Brain microvascular endothelial cell (primary cell): ENCODE measurements at regions not wholly inside any gene's neighbourhood (a gene's known extent, or its start where the extent isn't known, plus 50 kb on each side); places are given as distances from the start of the nearest gene placed in this dataset.
"Not testable (repeated sequence)": the region's sequence is repeated elsewhere in the genome, so short reads cannot be mapped to it uniquely, and the experiment has no call there.

Experiments used
- DNase-seq: peaks from one replicate; pipeline ENCODE4 v3.0.0-alpha.2; 2020
- H3K27ac ChIP-seq: fragments of 250-450 bp; sonication (Bioruptor Pico); 2 replicates; pipeline ENCODE4 v1.5.1; 2020; ENCODE audit warnings: mild to moderate bottlenecking, moderate library complexity
- H3K27me3 ChIP-seq: fragments of 250-450 bp; sonication (Bioruptor Pico); replicated peaks from 2 replicates; pipeline ENCODE4 v1.5.1; 2020; ENCODE audit warnings: mild to moderate bottlenecking
- H3K36me3 ChIP-seq: fragments of 250-450 bp; sonication (Bioruptor Pico); replicated peaks from 2 replicates; pipeline ENCODE4 v1.5.1; 2020; ENCODE audit warnings: mild to moderate bottlenecking
- H3K4me3 ChIP-seq: 2 replicates; pipeline ENCODE4 v1.5.1; 2011; ENCODE audit warnings: low read depth, mild to moderate bottlenecking, control low read depth, low read length, moderate library complexity
- in situ Hi-C: cut with HindIII; loops from 2 replicates; pipeline ENCODE4 v1.10.0; 2017; ENCODE audit warnings: low sequenced_read_pairs, low pct_ligation_motif_present
- TF ChIP-seq, protein P1 (sequence below): IDR thresholded peaks from 2 replicates; pipeline ENCODE4 v1.5.1; 2011; ENCODE audit warnings: low read depth, mild to moderate bottlenecking, moderate library complexity, low read length, control low read depth, inconsistent platforms; ENCODE audit errors: missing control alignments

DNA sequence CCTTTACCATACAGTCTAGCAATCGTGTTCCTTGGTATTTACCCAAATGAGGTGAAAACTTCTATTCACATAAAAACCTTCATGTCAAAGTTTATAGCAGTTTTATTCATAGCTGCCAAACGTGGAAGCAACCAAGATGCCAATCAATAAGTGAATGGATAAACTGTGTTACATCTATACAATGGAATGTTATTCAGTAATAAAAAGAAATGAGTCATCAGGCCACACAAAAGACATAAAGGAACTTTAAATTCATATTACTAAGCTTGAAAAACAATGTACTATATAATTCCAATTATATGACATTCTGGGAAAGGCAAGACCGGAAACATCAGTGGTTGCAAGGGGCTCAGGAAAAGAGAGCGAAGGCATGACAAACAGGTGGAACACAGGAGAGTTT, 679.9 kb downstream of the ISL1 start:
- TF ChIP-seq, protein P1, sequence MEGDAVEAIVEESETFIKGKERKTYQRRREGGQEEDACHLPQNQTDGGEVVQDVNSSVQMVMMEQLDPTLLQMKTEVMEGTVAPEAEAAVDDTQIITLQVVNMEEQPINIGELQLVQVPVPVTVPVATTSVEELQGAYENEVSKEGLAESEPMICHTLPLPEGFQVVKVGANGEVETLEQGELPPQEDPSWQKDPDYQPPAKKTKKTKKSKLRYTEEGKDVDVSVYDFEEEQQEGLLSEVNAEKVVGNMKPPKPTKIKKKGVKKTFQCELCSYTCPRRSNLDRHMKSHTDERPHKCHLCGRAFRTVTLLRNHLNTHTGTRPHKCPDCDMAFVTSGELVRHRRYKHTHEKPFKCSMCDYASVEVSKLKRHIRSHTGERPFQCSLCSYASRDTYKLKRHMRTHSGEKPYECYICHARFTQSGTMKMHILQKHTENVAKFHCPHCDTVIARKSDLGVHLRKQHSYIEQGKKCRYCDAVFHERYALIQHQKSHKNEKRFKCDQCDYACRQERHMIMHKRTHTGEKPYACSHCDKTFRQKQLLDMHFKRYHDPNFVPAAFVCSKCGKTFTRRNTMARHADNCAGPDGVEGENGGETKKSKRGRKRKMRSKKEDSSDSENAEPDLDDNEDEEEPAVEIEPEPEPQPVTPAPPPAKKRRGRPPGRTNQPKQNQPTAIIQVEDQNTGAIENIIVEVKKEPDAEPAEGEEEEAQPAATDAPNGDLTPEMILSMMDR: no peak
- Histone ChIP-seq H3K4me3 (no peak overlapping the region), H3K36me3 (no peaks in the 10 kb centered on the region), H3K27ac (no peak overlapping the region), H3K27me3 (no peaks in the 10 kb centered on the region)
- no peak for DNase-seq
- in situ Hi-C loops: no loop called here

DNA sequence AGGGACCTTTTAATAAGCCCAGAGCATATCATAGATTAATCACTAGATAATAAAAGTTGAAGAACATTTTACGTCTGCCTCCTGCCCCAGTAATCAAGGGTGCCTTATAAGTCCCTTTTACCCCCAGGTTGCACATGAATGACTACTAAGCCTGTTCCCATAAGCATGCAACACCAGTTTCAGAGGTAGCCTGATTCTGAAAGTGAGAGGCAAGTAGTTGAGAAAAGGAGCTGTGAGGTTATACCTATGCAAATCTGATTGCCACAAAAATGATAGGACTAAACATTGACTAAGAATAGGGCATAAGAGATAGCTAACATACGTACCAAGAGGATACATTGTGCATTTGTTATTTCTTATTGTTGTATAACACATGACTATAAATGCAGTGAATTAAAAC, 681.9 kb downstream of the ISL1 start:
- H3K27me3 ChIP-seq: no peaks in the 10 kb centered on the region
- TF ChIP-seq, protein P1: no peak
- H3K27ac ChIP-seq: no peak overlapping the region
- DNase-seq: no peak
- in situ Hi-C loops: no loop called here
- H3K36me3 ChIP-seq: no peaks in the 10 kb centered on the region
- H3K4me3 ChIP-seq: no peak overlapping the region

DNA sequence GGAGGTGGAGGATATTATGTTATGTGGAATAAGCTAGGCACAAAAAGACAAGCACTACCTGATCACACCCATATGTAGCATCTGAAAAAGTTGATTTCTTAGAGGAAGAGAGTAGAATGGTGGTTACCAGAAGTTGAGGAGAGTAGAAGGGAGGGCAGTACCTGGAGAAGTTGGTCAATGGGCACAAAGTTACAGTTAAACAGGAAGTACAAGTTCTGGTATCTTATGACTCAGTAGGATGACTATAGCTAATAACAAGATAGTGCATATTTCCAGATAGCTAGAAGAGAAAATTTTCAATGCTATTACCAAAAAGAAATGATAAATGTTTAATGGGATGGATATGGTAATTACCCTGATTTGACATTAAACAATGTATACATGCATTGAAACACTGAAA, 686.7 kb downstream of the ISL1 start:
- no peak for DNase-seq
- no peak overlapping the region for H3K4me3 ChIP-seq
- no peak overlapping the region for H3K27ac ChIP-seq
- H3K27me3 ChIP-seq: no peaks in the 10 kb centered on the region
- TF ChIP-seq, protein P1: no peak
- no peaks in the 10 kb centered on the region for H3K36me3 ChIP-seq
- in situ Hi-C loops: no loop called here

DNA sequence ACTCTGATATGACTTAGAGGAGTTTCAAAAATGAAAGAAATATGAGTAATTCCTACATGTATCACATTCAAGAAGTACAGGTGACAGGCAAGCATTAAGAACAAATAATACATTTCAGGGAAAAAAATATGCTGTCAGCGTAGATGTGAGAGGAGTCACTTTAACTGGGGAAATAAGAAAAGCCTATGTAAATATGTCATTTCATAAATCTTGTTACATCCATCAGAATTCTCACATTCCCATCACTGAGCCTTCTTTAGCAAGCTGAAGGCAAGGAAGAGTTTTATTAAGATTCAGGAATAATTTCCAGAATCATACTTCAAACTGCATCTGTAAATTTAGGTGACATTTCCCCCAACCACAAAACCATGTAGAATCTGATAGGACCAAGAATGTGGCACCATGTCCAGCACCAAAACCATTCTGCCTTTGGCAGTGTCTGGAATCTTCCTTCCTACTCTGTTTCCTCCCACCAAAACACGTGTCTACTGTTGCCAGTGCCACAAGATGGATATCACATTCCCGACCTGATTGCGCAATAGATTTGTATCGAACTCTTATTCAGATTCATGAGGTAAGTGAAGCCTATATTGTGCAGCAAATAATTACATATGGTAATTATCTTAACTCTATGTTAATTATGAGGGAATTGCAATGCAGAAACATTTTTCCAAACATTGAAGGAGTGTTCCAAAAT, 690.9 kb downstream of the ISL1 start:
- TF ChIP-seq, protein P1: no peak
- H3K27ac ChIP-seq: no peak overlapping the region
- DNase-seq: no peak
- no peaks in the 10 kb centered on the region for H3K27me3 ChIP-seq
- no peak overlapping the region for H3K4me3 ChIP-seq
- H3K36me3 ChIP-seq: no peaks in the 10 kb centered on the region
- in situ Hi-C loops: no loop called here

DNA sequence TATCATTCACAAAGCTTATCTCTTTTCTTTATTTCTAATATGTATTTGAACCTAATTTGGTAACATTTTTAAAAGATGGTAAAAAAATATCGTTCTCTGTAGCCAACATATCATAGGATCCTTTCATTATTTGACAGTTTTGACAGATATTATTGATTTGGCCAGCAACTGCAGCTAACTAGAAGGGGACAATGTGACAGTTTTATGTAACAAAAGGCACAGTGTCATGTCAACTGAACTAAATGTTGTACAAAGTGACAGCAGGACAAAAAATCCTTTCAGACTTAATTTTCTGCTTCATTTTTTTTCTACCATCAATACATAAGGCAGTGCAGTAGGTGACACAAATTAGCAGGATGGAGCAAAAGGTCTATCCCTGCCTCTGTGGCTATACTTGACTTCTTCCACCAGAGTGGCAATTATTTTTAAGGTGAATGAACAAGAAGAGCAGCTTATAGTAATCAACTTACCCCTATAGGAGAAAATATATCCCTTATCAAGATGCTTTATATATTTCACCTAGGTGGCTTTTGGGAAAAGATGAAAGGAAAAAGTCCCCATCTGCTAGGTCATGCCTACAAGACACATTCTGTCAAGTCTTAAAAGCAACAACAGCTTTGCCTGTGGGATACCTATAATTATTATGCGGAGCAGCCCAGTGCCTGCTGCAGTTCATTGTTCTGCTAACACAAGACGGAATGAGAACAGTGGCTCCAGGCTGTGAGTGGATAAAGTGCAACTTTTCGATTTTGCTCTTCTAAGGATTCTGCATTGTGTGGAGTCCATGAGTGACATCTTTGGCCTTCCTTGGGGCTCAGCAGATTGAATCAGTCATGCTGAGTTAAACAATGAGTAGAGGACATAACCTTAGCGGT, 694.9 kb downstream of the ISL1 start:
- in situ Hi-C loops: no loop called here
- Histone ChIP-seq H3K4me3 (no peak overlapping the region), H3K27me3 (no peaks in the 10 kb centered on the region), H3K27ac (no peak overlapping the region), H3K36me3 (no peaks in the 10 kb centered on the region)
- DNase-seq: no peak
- TF ChIP-seq, protein P1: no peak

DNA sequence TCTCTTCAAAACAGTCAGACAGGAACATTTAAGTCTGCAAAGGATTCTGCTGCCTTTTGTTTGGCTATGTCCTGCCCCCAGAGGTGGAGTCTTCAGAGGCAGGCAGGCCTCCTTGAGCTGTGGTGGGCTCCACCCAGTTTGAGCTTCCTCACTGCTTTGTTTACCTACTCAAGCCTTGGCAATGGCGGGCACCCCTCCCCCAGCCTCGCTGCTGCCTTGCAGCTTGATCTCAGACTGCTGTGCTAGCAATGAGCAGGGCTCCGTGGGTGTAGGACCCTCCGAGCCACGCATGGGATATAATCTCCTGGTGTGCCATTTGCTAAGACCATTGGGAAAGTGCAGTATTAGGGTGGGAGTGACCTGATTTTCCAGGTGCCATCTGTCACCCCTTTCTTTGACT, 685.4 kb upstream of the ITGA1 start:
- H3K4me3 ChIP-seq, H3K27me3 ChIP-seq, H3K27ac ChIP-seq, DNase-seq, in situ Hi-C loops, H3K36me3 ChIP-seq: not testable (repeated sequence)
